Activated naive CD4-positive, alpha-beta T cell treated with anti-CD3 and anti-CD28 coated beads, Interleukin-2, amount 50 U/mL, for 24 hours (primary cell): ENCODE measurements at regions not wholly inside any gene's neighbourhood (a gene's known extent, or its start where the extent isn't known, plus 50 kb on each side); places are given as distances from the start of the nearest gene placed in this dataset.

ENCODE experiments used
- H3K27ac Mint-ChIP-seq: one replicate; pipeline ENCODE4 v1.8.0; 2021; ENCODE audit warnings: mild to moderate bottlenecking, mixed read lengths
- H3K27me3 Mint-ChIP-seq: one replicate; pipeline ENCODE4 v1.8.0; 2021; ENCODE audit warnings: mixed read lengths
- H3K36me3 Mint-ChIP-seq: one replicate; pipeline ENCODE4 v1.8.0; 2021; ENCODE audit warnings: mixed read lengths
- H3K4me1 Mint-ChIP-seq: one replicate; pipeline ENCODE4 v1.8.0; 2021; ENCODE audit warnings: mixed read lengths
- H3K4me3 Mint-ChIP-seq: one replicate; pipeline ENCODE4 v1.8.0; 2021; ENCODE audit warnings: mild to moderate bottlenecking, mixed read lengths
- H3K9me3 Mint-ChIP-seq: one replicate; pipeline ENCODE4 v1.8.0; 2021; ENCODE audit warnings: mixed read lengths

DNA sequence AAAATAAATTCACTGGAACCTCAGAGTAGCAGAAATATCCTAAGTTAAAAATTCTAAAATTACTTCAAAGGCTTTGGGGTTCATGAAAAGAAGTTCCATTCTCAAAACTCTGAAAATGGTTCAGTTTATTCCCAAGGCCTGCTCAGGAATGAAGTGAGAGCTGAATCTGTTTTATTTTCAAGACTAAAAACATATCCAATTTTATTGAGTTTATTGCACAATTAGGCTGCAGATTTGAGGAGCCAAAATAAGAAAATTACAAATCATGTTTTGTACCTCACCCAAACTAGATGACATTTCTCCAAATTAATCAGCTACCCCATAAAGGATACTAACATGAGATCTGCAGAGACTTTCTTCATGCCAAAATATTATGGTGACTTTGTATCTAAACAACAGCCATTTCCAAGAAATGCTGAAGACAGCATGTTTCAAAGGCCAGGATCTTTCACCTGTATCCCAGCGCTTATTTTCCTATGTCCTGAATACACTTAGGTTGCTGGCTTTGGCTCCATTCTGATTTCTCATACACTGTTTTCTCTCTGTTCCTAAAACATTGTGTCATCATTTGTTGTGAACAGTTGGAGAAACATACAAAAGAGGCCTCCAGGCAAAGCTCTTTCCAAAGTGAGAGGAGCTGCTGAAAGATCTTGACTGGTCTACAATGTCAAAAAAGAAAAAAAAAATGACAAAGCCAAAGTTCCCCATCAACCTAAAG, 85.7 kb upstream of the F13A1 start:
- Mint-ChIP-seq H3K27ac (no peak overlapping the region), H3K36me3 (no peaks in the 10 kb centered on the region), H3K27me3 (peaks cover 18% of the 10 kb centered on the region), H3K9me3 (no peaks in the 10 kb centered on the region), H3K4me3 (no peak overlapping the region), H3K4me1 (no peaks in the 10 kb centered on the region)

GRCh38 chr6:6406715-6407070, 86.2 kb upstream of the F13A1 start:
- Mint-ChIP-seq H3K4me1 (no peaks in the 10 kb centered on the region), H3K9me3 (no peaks in the 10 kb centered on the region), H3K36me3 (no peaks in the 10 kb centered on the region), H3K27ac (no peak overlapping the region), H3K4me3 (no peak overlapping the region), H3K27me3 (peaks cover 17% of the 10 kb centered on the region)

DNA sequence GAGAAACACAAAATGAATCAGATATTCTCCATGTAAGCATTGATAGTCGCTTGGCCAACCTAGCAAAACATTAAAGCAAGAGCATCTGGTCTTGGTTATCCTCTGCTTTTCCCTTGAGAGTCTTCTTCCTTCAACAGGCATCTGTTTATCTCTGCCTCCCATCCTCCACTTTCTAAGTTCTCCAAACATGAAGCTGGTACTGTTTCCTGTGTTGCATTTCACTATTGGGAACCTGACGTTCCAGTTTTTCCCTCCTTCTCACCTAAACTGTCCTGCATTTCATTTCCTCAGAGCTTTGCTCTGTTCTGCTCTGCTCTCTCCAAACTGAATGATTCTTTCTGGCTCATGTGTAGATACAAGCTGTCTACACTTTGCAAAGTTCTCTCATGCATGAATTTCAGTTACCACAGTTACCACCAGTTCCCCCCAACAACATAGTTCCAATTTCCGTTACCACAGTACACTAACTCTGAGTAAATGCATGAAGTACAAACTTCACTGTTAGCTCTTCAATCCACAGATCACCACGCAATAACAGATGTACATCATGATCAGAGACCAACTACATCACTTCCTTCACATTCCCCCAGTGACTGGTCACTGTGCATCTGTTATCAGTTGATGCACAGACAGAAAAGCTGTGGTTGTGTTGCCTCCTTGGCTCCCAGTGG, 86.7 kb upstream of the F13A1 start:
- H3K27me3 Mint-ChIP-seq: peaks cover 13% of the 10 kb centered on the region
- no peak overlapping the region for H3K27ac Mint-ChIP-seq
- no peaks in the 10 kb centered on the region for H3K9me3 Mint-ChIP-seq
- no peaks in the 10 kb centered on the region for H3K4me1 Mint-ChIP-seq
- H3K36me3 Mint-ChIP-seq: no peaks in the 10 kb centered on the region
- no peak overlapping the region for H3K4me3 Mint-ChIP-seq

DNA sequence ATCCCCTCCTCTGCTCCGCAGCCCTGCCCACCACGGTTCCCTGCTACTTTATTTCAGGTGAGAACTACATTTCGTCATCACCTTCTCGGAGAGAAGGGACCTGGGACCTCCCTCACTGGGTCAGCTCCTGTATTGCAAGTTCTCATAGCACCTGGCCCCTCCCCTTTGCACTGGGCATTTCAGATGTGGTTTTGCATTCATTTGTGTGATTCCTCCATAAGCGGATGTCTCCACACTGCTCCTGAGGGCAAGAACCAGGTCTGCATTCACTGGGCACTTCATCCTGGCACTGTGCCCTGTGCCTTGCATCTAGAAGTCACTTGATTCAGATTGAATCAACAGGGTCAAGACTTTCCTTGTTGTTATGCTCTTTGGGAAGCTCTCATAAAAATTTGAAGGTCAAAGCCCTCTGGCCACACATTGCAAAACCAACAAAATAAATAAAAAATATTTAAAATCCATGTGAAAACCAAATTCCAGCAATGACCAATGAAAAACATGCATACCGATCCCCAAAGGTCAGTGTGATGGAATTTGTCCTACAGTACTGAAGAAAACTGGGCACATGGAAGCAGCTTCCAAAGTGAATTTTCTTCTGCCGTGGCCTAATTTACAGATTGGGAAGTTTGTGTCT, 89.1 kb upstream of the F13A1 start:
- peaks cover 8% of the 10 kb centered on the region for H3K27me3 Mint-ChIP-seq
- no peak overlapping the region for H3K4me3 Mint-ChIP-seq
- H3K9me3 Mint-ChIP-seq: no peaks in the 10 kb centered on the region
- no peaks in the 10 kb centered on the region for H3K36me3 Mint-ChIP-seq
- H3K4me1 Mint-ChIP-seq: no peaks in the 10 kb centered on the region
- H3K27ac Mint-ChIP-seq: no peak overlapping the region

- peaks cover 6% of the 10 kb centered on the region for H3K27me3 Mint-ChIP-seq
- no peaks in the 10 kb centered on the region for H3K4me1 Mint-ChIP-seq
- H3K4me3 Mint-ChIP-seq: no peak overlapping the region
- H3K27ac Mint-ChIP-seq: no peak overlapping the region
- no peaks in the 10 kb centered on the region for H3K9me3 Mint-ChIP-seq
- no peaks in the 10 kb centered on the region for H3K36me3 Mint-ChIP-seq
Measured at GRCh38 chr6:6411115-6411514, 90.7 kb upstream of the F13A1 start.

- H3K36me3 Mint-ChIP-seq: no peaks in the 10 kb centered on the region
- H3K27ac Mint-ChIP-seq: no peak overlapping the region
- H3K9me3 Mint-ChIP-seq: no peaks in the 10 kb centered on the region
- H3K27me3 Mint-ChIP-seq: peaks cover 6% of the 10 kb centered on the region
- H3K4me1 Mint-ChIP-seq: no peaks in the 10 kb centered on the region
- H3K4me3 Mint-ChIP-seq: no peak overlapping the region
Measured at GRCh38 chr6:6412221-6412620, 91.8 kb upstream of the F13A1 start.

DNA sequence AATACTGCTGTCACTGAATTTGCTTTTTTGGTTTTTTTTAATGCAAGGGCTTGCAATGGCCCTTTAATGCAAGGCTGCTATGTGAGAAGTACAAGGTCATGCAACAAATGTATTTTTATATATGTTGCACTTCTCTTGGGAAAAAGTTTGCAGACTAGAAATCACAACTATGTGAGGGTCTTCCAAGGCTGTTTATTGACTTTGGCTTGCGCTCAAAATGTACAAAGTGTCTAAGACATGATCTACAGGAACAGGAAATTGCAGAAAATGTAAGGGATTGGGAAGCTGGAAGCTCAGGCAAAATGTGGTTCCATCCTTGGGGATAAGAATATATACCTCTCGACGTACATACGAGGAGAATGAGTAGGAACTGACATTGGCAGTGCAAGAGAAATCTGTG, 92.2 kb upstream of the F13A1 start:
- H3K4me3 Mint-ChIP-seq: no peak overlapping the region
- no peaks in the 10 kb centered on the region for H3K9me3 Mint-ChIP-seq
- H3K27me3 Mint-ChIP-seq: peaks cover 6% of the 10 kb centered on the region

GRCh38 chr6:6414931-6415330, 94.5 kb upstream of the F13A1 start:
- H3K4me3 Mint-ChIP-seq: no peak overlapping the region
- peaks cover 1% of the 10 kb centered on the region for H3K27me3 Mint-ChIP-seq
- H3K4me1 Mint-ChIP-seq: no peaks in the 10 kb centered on the region
- no peaks in the 10 kb centered on the region for H3K9me3 Mint-ChIP-seq
- H3K27ac Mint-ChIP-seq: no peak overlapping the region
- H3K36me3 Mint-ChIP-seq: no peaks in the 10 kb centered on the region

More for the DNA sequence above, 92.2 kb upstream of the F13A1 start:
- Mint-ChIP-seq H3K27ac (no peak overlapping the region), H3K36me3 (no peaks in the 10 kb centered on the region), H3K4me1 (no peaks in the 10 kb centered on the region)

- Mint-ChIP-seq H3K27me3 (peaks cover 4% of the 10 kb centered on the region), H3K27ac (no peak overlapping the region), H3K9me3 (no peaks in the 10 kb centered on the region), H3K4me1 (no peaks in the 10 kb centered on the region), H3K36me3 (no peaks in the 10 kb centered on the region), H3K4me3 (no peak overlapping the region)
Measured at GRCh38 chr6:6417475-6417874, 97.0 kb upstream of the F13A1 start.

GRCh38 chr6:6418421-6418820, 98.0 kb upstream of the F13A1 start:
- no peaks in the 10 kb centered on the region for H3K36me3 Mint-ChIP-seq
- no peaks in the 10 kb centered on the region for H3K4me1 Mint-ChIP-seq
- no peak overlapping the region for H3K4me3 Mint-ChIP-seq
- H3K27me3 Mint-ChIP-seq: peaks cover 8% of the 10 kb centered on the region
- no peak overlapping the region for H3K27ac Mint-ChIP-seq
- peaks cover 2% of the 10 kb centered on the region for H3K9me3 Mint-ChIP-seq

DNA sequence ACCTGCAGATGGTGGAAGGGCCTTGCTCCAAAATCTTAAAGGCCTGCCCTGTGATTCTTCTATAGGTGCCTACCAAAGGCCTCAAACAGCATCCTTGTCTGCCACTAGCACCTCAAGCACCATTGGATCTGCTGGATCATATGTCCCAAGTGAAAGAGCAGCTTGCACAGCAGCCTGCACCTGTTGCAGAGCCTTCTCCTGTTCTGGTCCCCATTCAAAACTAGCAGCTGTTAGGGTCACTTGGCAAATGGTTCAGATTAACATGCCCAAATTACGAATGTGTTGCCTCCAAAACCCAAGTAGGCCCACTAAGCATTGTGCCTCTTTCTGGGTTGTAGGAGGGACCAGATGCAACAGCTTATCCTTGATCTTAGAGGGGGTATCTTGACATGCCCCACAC, 99.6 kb upstream of the F13A1 start:
- H3K9me3 Mint-ChIP-seq: peaks cover 19% of the 10 kb centered on the region
- H3K27me3 Mint-ChIP-seq: peaks cover 18% of the 10 kb centered on the region
- H3K4me3 Mint-ChIP-seq: no peak overlapping the region
- no peak overlapping the region for H3K27ac Mint-ChIP-seq
- peaks cover 2% of the 10 kb centered on the region for H3K36me3 Mint-ChIP-seq
- H3K4me1 Mint-ChIP-seq: no peaks in the 10 kb centered on the region

DNA sequence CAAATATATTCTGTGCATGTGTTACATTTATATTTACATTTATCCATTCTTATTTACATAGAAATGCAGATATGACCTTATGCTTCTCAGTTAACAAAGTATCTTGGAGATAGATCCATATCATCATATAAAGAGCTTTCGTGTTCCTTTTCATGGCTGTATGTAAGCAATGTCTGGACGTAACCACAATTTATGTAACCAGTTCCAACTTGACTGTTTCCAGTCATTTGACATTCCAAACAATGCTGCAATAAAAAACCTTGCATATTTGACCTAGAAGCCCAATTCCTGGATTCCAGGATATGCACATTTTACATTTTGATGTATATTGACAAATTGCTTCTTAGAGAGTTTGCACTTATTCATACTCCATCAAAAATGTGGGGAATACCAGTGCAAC, 113.7 kb upstream of the F13A1 start:
- Mint-ChIP-seq H3K27me3 (peaks cover 8% of the 10 kb centered on the region), H3K4me3 (no peak overlapping the region), H3K27ac (no peak overlapping the region), H3K9me3 (peaks cover 7% of the 10 kb centered on the region), H3K36me3 (no peaks in the 10 kb centered on the region), H3K4me1 (no peaks in the 10 kb centered on the region)

GRCh38 chr6:6434723-6435122, 114.3 kb upstream of the F13A1 start:
- Mint-ChIP-seq H3K27me3 (peaks cover 8% of the 10 kb centered on the region), H3K27ac (no peak overlapping the region), H3K4me3 (no peak overlapping the region), H3K4me1 (no peaks in the 10 kb centered on the region), H3K9me3 (peaks cover 7% of the 10 kb centered on the region), H3K36me3 (no peaks in the 10 kb centered on the region)

DNA sequence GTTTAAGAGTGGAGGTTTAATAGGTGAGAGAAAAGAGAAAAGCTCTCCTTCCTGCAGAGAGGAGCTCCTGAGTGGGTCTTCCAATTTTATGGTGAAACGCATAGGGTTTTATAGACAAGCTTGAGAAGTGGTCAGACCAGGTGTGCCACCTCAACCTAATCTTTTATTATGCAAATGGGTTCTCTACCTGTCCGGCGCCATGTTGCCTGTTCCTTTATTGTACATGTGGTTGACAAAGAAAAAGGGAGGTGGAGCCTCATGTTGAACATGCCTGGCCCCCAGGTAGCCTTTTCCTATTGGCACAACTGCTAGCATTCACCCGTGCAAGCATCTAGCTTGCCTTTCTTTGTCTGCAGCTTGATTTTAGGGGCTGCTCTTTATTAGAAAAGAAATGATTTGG, 115.9 kb upstream of the F13A1 start:
- Mint-ChIP-seq H3K4me3 (no peak overlapping the region), H3K27me3 (peaks cover 10% of the 10 kb centered on the region), H3K27ac (no peak overlapping the region), H3K36me3 (no peaks in the 10 kb centered on the region), H3K9me3 (peaks cover 7% of the 10 kb centered on the region), H3K4me1 (no peaks in the 10 kb centered on the region)

DNA sequence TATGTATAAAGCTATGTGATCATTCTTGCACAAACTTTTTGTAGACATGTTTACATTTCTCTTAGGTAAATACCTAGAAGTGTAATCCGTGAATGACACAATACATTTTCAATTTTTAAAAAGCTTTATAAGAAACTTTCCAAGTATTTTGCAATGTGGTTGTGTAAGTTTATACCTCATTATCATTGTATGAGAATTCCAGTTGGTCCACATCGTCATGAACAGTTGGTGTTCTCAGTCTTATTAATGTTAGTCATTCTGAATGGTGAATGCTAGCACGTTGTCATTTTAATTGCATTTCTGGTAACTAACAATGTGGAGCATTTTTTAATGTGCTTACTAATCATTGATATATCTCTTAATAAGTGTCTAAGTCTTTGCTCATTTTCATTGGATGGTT, 116.5 kb upstream of the F13A1 start:
- H3K9me3 Mint-ChIP-seq: peaks cover 7% of the 10 kb centered on the region
- H3K36me3 Mint-ChIP-seq: no peaks in the 10 kb centered on the region
- no peak overlapping the region for H3K27ac Mint-ChIP-seq
- peaks cover 10% of the 10 kb centered on the region for H3K27me3 Mint-ChIP-seq
- H3K4me1 Mint-ChIP-seq: no peaks in the 10 kb centered on the region
- no peak overlapping the region for H3K4me3 Mint-ChIP-seq

DNA sequence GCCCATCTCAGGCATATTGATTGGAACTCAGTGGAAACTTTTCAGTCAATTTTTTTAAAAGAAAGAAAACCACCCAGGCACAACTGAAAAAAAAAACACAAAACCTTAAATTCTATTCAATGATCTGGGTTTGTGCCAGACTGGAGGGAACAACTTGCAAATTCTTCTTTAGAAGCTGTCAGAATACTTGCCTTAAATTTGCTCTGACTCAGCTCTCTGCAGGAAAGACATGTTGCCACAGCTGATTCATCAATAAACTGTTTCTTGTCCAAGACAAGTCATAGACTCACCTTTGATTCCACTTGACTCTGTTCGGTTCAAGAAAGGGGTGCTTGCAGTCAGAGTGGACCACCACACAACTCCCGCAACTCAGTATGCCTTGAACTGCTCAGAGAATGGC, 117.8 kb upstream of the F13A1 start:
- peaks cover 7% of the 10 kb centered on the region for H3K9me3 Mint-ChIP-seq

More for the DNA sequence above, 117.8 kb upstream of the F13A1 start:
- Mint-ChIP-seq H3K4me1 (no peaks in the 10 kb centered on the region), H3K36me3 (no peaks in the 10 kb centered on the region), H3K27ac (no peak overlapping the region), H3K4me3 (no peak overlapping the region), H3K27me3 (peaks cover 10% of the 10 kb centered on the region)
